Stimulated activated naive B cell treated with anti-CD40 and anti-IgM and Interleukin-4, amounts not matched to agents 10 μg/mL and 1 μg/mL and 100 μg/mL, for 72 hours (primary cell): ENCODE measurements at regions not wholly inside any gene's neighbourhood (a gene's known extent, or its start where the extent isn't known, plus 50 kb on each side); places are given as distances from the start of the nearest gene placed in this dataset.

Experiments used
- ATAC-seq, 2 donors: fragments of 150-1000 bp; cut with Tn5 transposase; replicated peaks; 2 replicates each; pipeline ENCODE4 v1.10.0; 2021; ENCODE audit warnings: moderate library complexity in 1 of 2
- DNase-seq: peaks from one replicate; pipeline ENCODE4 v3.0.0; 2021
- H3K27ac Mint-ChIP-seq: one replicate; pipeline ENCODE4 v1.8.0; 2022; ENCODE audit warnings: mild to moderate bottlenecking, mixed read lengths
- H3K27me3 Mint-ChIP-seq, 2 donors: one replicate each; pipeline ENCODE4 v1.8.0; 2022; ENCODE audit warnings: mixed read lengths in 2 of 2
- H3K36me3 Mint-ChIP-seq, 2 donors: one replicate each; pipeline ENCODE4 v1.8.0; 2022; ENCODE audit warnings: mixed read lengths in 2 of 2, mild to moderate bottlenecking in 1 of 2
- H3K4me1 Mint-ChIP-seq, 2 donors: one replicate each; pipeline ENCODE4 v1.8.0; 2022; ENCODE audit warnings: mixed read lengths in 2 of 2, mild to moderate bottlenecking in 1 of 2
- H3K4me3 Mint-ChIP-seq, 2 donors: one replicate each; pipeline ENCODE4 v1.8.0; 2022; ENCODE audit warnings: mild to moderate bottlenecking in 2 of 2, mixed read lengths in 2 of 2, moderate library complexity in 1 of 2
- H3K9me3 Mint-ChIP-seq, 2 donors: one replicate each; pipeline ENCODE4 v1.8.0; 2022; ENCODE audit warnings: mixed read lengths in 2 of 2, mild to moderate bottlenecking in 1 of 2

GRCh38 chr10:29962166-29962850 lies 97.1 kb downstream of the JCAD start:
- H3K27ac Mint-ChIP-seq: no peak overlapping the region
- H3K4me1 Mint-ChIP-seq: peaks cover 5 to 13% of the 10 kb centered on the region in 2 donors
- H3K36me3 Mint-ChIP-seq: no peaks in the 10 kb centered on the region
- no peak for ATAC-seq
- no peaks in the 10 kb centered on the region for H3K9me3 Mint-ChIP-seq
- H3K4me3 Mint-ChIP-seq: no peak overlapping the region
- H3K27me3 Mint-ChIP-seq: peaks cover 6 to 14% of the 10 kb centered on the region in 2 donors
- no peak for DNase-seq

- Mint-ChIP-seq H3K9me3 (peaks cover 0 to 3% of the 10 kb centered on the region in 2 donors), H3K4me1 (peaks cover 5 to 13% of the 10 kb centered on the region in 2 donors), H3K27me3 (peaks cover 6 to 14% of the 10 kb centered on the region in 2 donors), H3K4me3 (no peak overlapping the region), H3K36me3 (no peaks in the 10 kb centered on the region), H3K27ac (no peak overlapping the region)
- ATAC-seq (no peak), DNase-seq (no peak)
Measured at GRCh38 chr10:29961351-29961750, 98.0 kb downstream of the JCAD start.

GRCh38 chr10:29960261-29960660 lies 99.1 kb downstream of the JCAD start:
- DNase-seq (no peak), ATAC-seq (no peak)
- peaks cover 0 to 3% of the 10 kb centered on the region in 2 donors for H3K9me3 Mint-ChIP-seq
- H3K4me1 Mint-ChIP-seq: peaks cover 5 to 13% of the 10 kb centered on the region in 2 donors
- H3K27me3 Mint-ChIP-seq: peaks cover 6 to 14% of the 10 kb centered on the region in 2 donors
- H3K27ac Mint-ChIP-seq: no peak overlapping the region
- H3K4me3 Mint-ChIP-seq: no peak overlapping the region
- no peaks in the 10 kb centered on the region for H3K36me3 Mint-ChIP-seq

- Mint-ChIP-seq H3K4me3 (no peak overlapping the region), H3K27ac (no peak overlapping the region)
Measured at GRCh38 chr10:29959586-29959985, 99.8 kb downstream of the JCAD start.

GRCh38 chr10:29958440-29958839 lies 100.9 kb downstream of the JCAD start:
- ATAC-seq (peak in 1 of 2 donors; percentile 36), DNase-seq (no peak)
- no peaks in the 10 kb centered on the region for H3K36me3 Mint-ChIP-seq
- peaks cover 5 to 13% of the 10 kb centered on the region in 2 donors for H3K4me1 Mint-ChIP-seq
- H3K27me3 Mint-ChIP-seq: peaks cover 6% of the 10 kb centered on the region in 2 donors
- H3K4me3 Mint-ChIP-seq: no peak overlapping the region
- H3K27ac Mint-ChIP-seq: no peak overlapping the region
- H3K9me3 Mint-ChIP-seq: peaks cover 0 to 3% of the 10 kb centered on the region in 2 donors

More at GRCh38 chr10:29959586-29959985, 99.8 kb downstream of the JCAD start:
- Mint-ChIP-seq H3K27me3 (peaks cover 6 to 14% of the 10 kb centered on the region in 2 donors), H3K36me3 (no peaks in the 10 kb centered on the region), H3K9me3 (peaks cover 0 to 3% of the 10 kb centered on the region in 2 donors), H3K4me1 (peaks cover 5 to 13% of the 10 kb centered on the region in 2 donors)
- no peak for ATAC-seq
- DNase-seq: no peak

GRCh38 chr10:29957907-29958331 lies 101.5 kb downstream of the JCAD start:
- H3K36me3 Mint-ChIP-seq: no peaks in the 10 kb centered on the region
- H3K27me3 Mint-ChIP-seq: peaks cover 6% of the 10 kb centered on the region in 2 donors
- peaks cover 0 to 3% of the 10 kb centered on the region in 2 donors for H3K9me3 Mint-ChIP-seq
- DNase-seq: peak; percentile 44
- H3K4me1 Mint-ChIP-seq: peaks cover 5 to 13% of the 10 kb centered on the region in 2 donors
- no peak overlapping the region for H3K4me3 Mint-ChIP-seq
- peak; percentile 84 to 92 for ATAC-seq
- H3K27ac Mint-ChIP-seq: no peak overlapping the region

GRCh38 chr10:29957236-29957635 lies 102.2 kb downstream of the JCAD start:
- H3K36me3 Mint-ChIP-seq: no peaks in the 10 kb centered on the region
- peaks cover 0 to 3% of the 10 kb centered on the region in 2 donors for H3K9me3 Mint-ChIP-seq
- H3K27ac Mint-ChIP-seq: no peak overlapping the region
- ATAC-seq (peak; percentile 41 to 43), DNase-seq (no peak)
- H3K4me1 Mint-ChIP-seq: peaks cover 5 to 13% of the 10 kb centered on the region in 2 donors
- H3K4me3 Mint-ChIP-seq: no peak overlapping the region
- H3K27me3 Mint-ChIP-seq: peaks cover 6% of the 10 kb centered on the region in 2 donors

GRCh38 chr10:29956335-29956924 lies 103.0 kb downstream of the JCAD start:
- Mint-ChIP-seq H3K4me1 (peaks cover 5 to 13% of the 10 kb centered on the region in 2 donors), H3K36me3 (no peaks in the 10 kb centered on the region), H3K27ac (no peak overlapping the region), H3K9me3 (peaks cover 0 to 3% of the 10 kb centered on the region in 2 donors), H3K4me3 (no peak overlapping the region), H3K27me3 (peaks cover 6% of the 10 kb centered on the region in 2 donors)
- DNase-seq (no peak), ATAC-seq (no peak)

GRCh38 chr10:29955329-29955935 lies 104.0 kb downstream of the JCAD start:
- H3K4me1 Mint-ChIP-seq: peaks cover 5 to 13% of the 10 kb centered on the region in 2 donors
- no peak overlapping the region for H3K27ac Mint-ChIP-seq
- no peaks in the 10 kb centered on the region for H3K36me3 Mint-ChIP-seq
- H3K27me3 Mint-ChIP-seq: peaks cover 4 to 6% of the 10 kb centered on the region in 2 donors
- DNase-seq: no peak
- no peak for ATAC-seq
- H3K9me3 Mint-ChIP-seq: peaks cover 0 to 3% of the 10 kb centered on the region in 2 donors
- no peak overlapping the region for H3K4me3 Mint-ChIP-seq

GRCh38 chr10:29951441-29951931 lies 107.9 kb downstream of the JCAD start:
- no peak for ATAC-seq

GRCh38 chr10:29950391-29950790 lies 109.0 kb downstream of the JCAD start:
- Mint-ChIP-seq H3K36me3 (no peaks in the 10 kb centered on the region), H3K4me1 (no peaks in the 10 kb centered on the region), H3K9me3 (peaks cover 0 to 3% of the 10 kb centered on the region in 2 donors), H3K4me3 (no peak overlapping the region), H3K27me3 (peaks cover 0 to 7% of the 10 kb centered on the region in 2 donors), H3K27ac (no peak overlapping the region)
- DNase-seq: no peak
- ATAC-seq: no peak

More at GRCh38 chr10:29951441-29951931, 107.9 kb downstream of the JCAD start:
- no peak for DNase-seq
- no peaks in the 10 kb centered on the region for H3K36me3 Mint-ChIP-seq
- H3K4me1 Mint-ChIP-seq: no peaks in the 10 kb centered on the region
- H3K9me3 Mint-ChIP-seq: peaks cover 0 to under 1% of the 10 kb centered on the region in 2 donors
- no peak overlapping the region for H3K27ac Mint-ChIP-seq
- no peaks in the 10 kb centered on the region for H3K27me3 Mint-ChIP-seq
- H3K4me3 Mint-ChIP-seq: no peak overlapping the region

GRCh38 chr10:29949411-29950011 lies 109.9 kb downstream of the JCAD start:
- no peaks in the 10 kb centered on the region for H3K4me1 Mint-ChIP-seq
- DNase-seq: no peak
- H3K9me3 Mint-ChIP-seq: peaks cover 0 to 3% of the 10 kb centered on the region in 2 donors
- ATAC-seq: no peak
- no peak overlapping the region for H3K4me3 Mint-ChIP-seq
- H3K27ac Mint-ChIP-seq: no peak overlapping the region
- H3K36me3 Mint-ChIP-seq: no peaks in the 10 kb centered on the region
- H3K27me3 Mint-ChIP-seq: peaks cover 0 to 9% of the 10 kb centered on the region in 2 donors

- no peaks in the 10 kb centered on the region for H3K36me3 Mint-ChIP-seq
- no peaks in the 10 kb centered on the region for H3K4me1 Mint-ChIP-seq
- no peak overlapping the region for H3K27ac Mint-ChIP-seq
- peaks cover 0 to 3% of the 10 kb centered on the region in 2 donors for H3K9me3 Mint-ChIP-seq
- peaks cover 0 to 9% of the 10 kb centered on the region in 2 donors for H3K27me3 Mint-ChIP-seq
- ATAC-seq (no peak), DNase-seq (no peak)
- H3K4me3 Mint-ChIP-seq: no peak overlapping the region
Measured at GRCh38 chr10:29948881-29949355, 110.5 kb downstream of the JCAD start.

GRCh38 chr10:29947701-29948060 lies 111.7 kb downstream of the JCAD start:
- Mint-ChIP-seq H3K9me3 (peaks cover 0 to 3% of the 10 kb centered on the region in 2 donors), H3K4me1 (no peaks in the 10 kb centered on the region), H3K27ac (no peak overlapping the region), H3K27me3 (peaks cover 0 to 9% of the 10 kb centered on the region in 2 donors), H3K36me3 (no peaks in the 10 kb centered on the region), H3K4me3 (no peak overlapping the region)
- DNase-seq (no peak), ATAC-seq (no peak)
